HUES48 (cell line): ENCODE measurements at regions not wholly inside any gene's neighbourhood (a gene's known extent, or its start where the extent isn't known, plus 50 kb on each side); places are given as distances from the start of the nearest gene placed in this dataset.

Experiments
- H3K27ac ChIP-seq: one replicate; pipeline ENCODE4 v1.7.0; 2013; ENCODE audit warnings: low read depth, low read length, inconsistent platforms
- H3K27me3 ChIP-seq: 2 replicates; pipeline ENCODE4 v1.6.1; 2013; ENCODE audit warnings: mild to moderate bottlenecking, low read length; ENCODE audit not compliant: control insufficient read depth, insufficient read depth
- H3K36me3 ChIP-seq: 2 replicates; pipeline ENCODE4 v1.6.1; 2013; ENCODE audit warnings: low read length; ENCODE audit not compliant: control insufficient read depth, insufficient read depth
- H3K4me1 ChIP-seq: 2 replicates; pipeline ENCODE4 v1.6.1; 2013; ENCODE audit warnings: mild to moderate bottlenecking, low read length; ENCODE audit not compliant: control insufficient read depth, insufficient read depth
- H3K4me3 ChIP-seq: 2 replicates; pipeline ENCODE4 v1.5.1; 2013; ENCODE audit warnings: mild to moderate bottlenecking, low read depth, low read length
- H3K9ac ChIP-seq: 2 replicates; pipeline ENCODE4 v1.6.1; 2013; ENCODE audit warnings: mild to moderate bottlenecking, low read depth, low read length, moderate library complexity
- H3K9me3 ChIP-seq: 2 replicates; pipeline ENCODE4 v1.6.1; 2013; ENCODE audit warnings: low read length; ENCODE audit not compliant: control insufficient read depth, insufficient read depth

- Histone ChIP-seq H3K4me1 (no peaks in the 10 kb centered on the region), H3K36me3 (no peaks in the 10 kb centered on the region), H3K4me3 (no peak overlapping the region), H3K27ac (no peak overlapping the region), H3K9me3 (no peaks in the 10 kb centered on the region), H3K27me3 (no peaks in the 10 kb centered on the region), H3K9ac (no peak overlapping the region)
These were observed 943.8 kb downstream of the TYW1 start for GRCh38 chr7:67940400-67940799.

GRCh38 chr7:67947191-67947590, 950.6 kb downstream of the TYW1 start:
- no peaks in the 10 kb centered on the region for H3K36me3 ChIP-seq
- H3K27me3 ChIP-seq = no peaks in the 10 kb centered on the region
- no peaks in the 10 kb centered on the region for H3K9me3 ChIP-seq
- no peak overlapping the region for H3K27ac ChIP-seq
- H3K4me1 ChIP-seq = no peaks in the 10 kb centered on the region
- no peak overlapping the region for H3K9ac ChIP-seq
- H3K4me3 ChIP-seq = no peak overlapping the region

GRCh38 chr7:67947646-67948045, 951.0 kb downstream of the TYW1 start:
- Histone ChIP-seq H3K9me3 (no peaks in the 10 kb centered on the region), H3K9ac (no peak overlapping the region), H3K27ac (no peak overlapping the region), H3K36me3 (no peaks in the 10 kb centered on the region), H3K4me3 (no peak overlapping the region), H3K27me3 (no peaks in the 10 kb centered on the region), H3K4me1 (no peaks in the 10 kb centered on the region)

GRCh38 chr7:67950321-67951083, 953.9 kb downstream of the TYW1 start:
- Histone ChIP-seq H3K27me3 (no peaks in the 10 kb centered on the region), H3K27ac (no peak overlapping the region), H3K9ac (no peak overlapping the region), H3K9me3 (no peaks in the 10 kb centered on the region), H3K4me3 (no peak overlapping the region), H3K4me1 (peaks cover 4% of the 10 kb centered on the region; the same call in 1 of the 2 replicates), H3K36me3 (no peaks in the 10 kb centered on the region)

- peaks cover 5% of the 10 kb centered on the region; the same call in 1 of the 2 replicates for H3K4me1 ChIP-seq
- H3K4me3 ChIP-seq = no peak overlapping the region
- no peaks in the 10 kb centered on the region for H3K27me3 ChIP-seq
- no peaks in the 10 kb centered on the region for H3K36me3 ChIP-seq
- no peaks in the 10 kb centered on the region for H3K9me3 ChIP-seq
- peak overlapping the region; percentile 47 for H3K27ac ChIP-seq
- no peak overlapping the region for H3K9ac ChIP-seq
These were observed 958.4 kb downstream of the TYW1 start for GRCh38 chr7:67955061-67955460.

- Histone ChIP-seq H3K36me3 (no peaks in the 10 kb centered on the region), H3K9ac (no peak overlapping the region), H3K4me3 (no peak overlapping the region), H3K27me3 (no peaks in the 10 kb centered on the region), H3K9me3 (no peaks in the 10 kb centered on the region), H3K4me1 (no peaks in the 10 kb centered on the region), H3K27ac (no peak overlapping the region)
These were observed 966.2 kb downstream of the TYW1 start for GRCh38 chr7:67962863-67963262.

- Histone ChIP-seq H3K9me3 (no peaks in the 10 kb centered on the region), H3K9ac (no peak overlapping the region), H3K4me3 (no peak overlapping the region), H3K27me3 (no peaks in the 10 kb centered on the region), H3K36me3 (no peaks in the 10 kb centered on the region), H3K4me1 (no peaks in the 10 kb centered on the region), H3K27ac (no peak overlapping the region)
These were observed 979.9 kb downstream of the TYW1 start for GRCh38 chr7:67976490-67976889.

- no peak overlapping the region for H3K9ac ChIP-seq
- H3K36me3 ChIP-seq = no peaks in the 10 kb centered on the region
- no peaks in the 10 kb centered on the region for H3K4me1 ChIP-seq
- H3K9me3 ChIP-seq = no peaks in the 10 kb centered on the region
- no peaks in the 10 kb centered on the region for H3K27me3 ChIP-seq
- no peak overlapping the region for H3K27ac ChIP-seq
- no peak overlapping the region for H3K4me3 ChIP-seq
These were observed 986.9 kb downstream of the TYW1 start for GRCh38 chr7:67983486-67983885.

- no peak overlapping the region for H3K27ac ChIP-seq
- H3K36me3 ChIP-seq = no peaks in the 10 kb centered on the region
- H3K4me1 ChIP-seq = no peaks in the 10 kb centered on the region
- H3K9ac ChIP-seq = no peak overlapping the region
- H3K9me3 ChIP-seq = no peaks in the 10 kb centered on the region
- H3K27me3 ChIP-seq = no peaks in the 10 kb centered on the region
- no peak overlapping the region for H3K4me3 ChIP-seq
These were observed 987.7 kb downstream of the TYW1 start for GRCh38 chr7:67984326-67984725.

GRCh38 chr7:67989142-67989541, 992.5 kb downstream of the TYW1 start:
- H3K4me3 ChIP-seq = no peak overlapping the region
- H3K36me3 ChIP-seq = no peaks in the 10 kb centered on the region
- H3K4me1 ChIP-seq = no peaks in the 10 kb centered on the region
- no peaks in the 10 kb centered on the region for H3K27me3 ChIP-seq
- no peak overlapping the region for H3K27ac ChIP-seq
- no peaks in the 10 kb centered on the region for H3K9me3 ChIP-seq
- H3K9ac ChIP-seq = no peak overlapping the region

- no peaks in the 10 kb centered on the region for H3K27me3 ChIP-seq
- H3K36me3 ChIP-seq = no peaks in the 10 kb centered on the region
- H3K4me3 ChIP-seq = no peak overlapping the region
- H3K9ac ChIP-seq = no peak overlapping the region
- no peak overlapping the region for H3K27ac ChIP-seq
- no peaks in the 10 kb centered on the region for H3K4me1 ChIP-seq
- H3K9me3 ChIP-seq = no peaks in the 10 kb centered on the region
These were observed 993.4 kb downstream of the TYW1 start for GRCh38 chr7:67990003-67990402.
